Activated gamma-delta T cell treated with Interleukin-2 at 50 U/mL for 16 hours (primary cell): ENCODE measurements at regions not wholly inside any gene's neighbourhood (a gene's known extent, or its start where the extent isn't known, plus 50 kb on each side); places are given as distances from the start of the nearest gene placed in this dataset.

ENCODE experiments used
- DNase-seq: peaks from one replicate; pipeline ENCODE4 v3.0.0-alpha.2; 2020

DNA sequence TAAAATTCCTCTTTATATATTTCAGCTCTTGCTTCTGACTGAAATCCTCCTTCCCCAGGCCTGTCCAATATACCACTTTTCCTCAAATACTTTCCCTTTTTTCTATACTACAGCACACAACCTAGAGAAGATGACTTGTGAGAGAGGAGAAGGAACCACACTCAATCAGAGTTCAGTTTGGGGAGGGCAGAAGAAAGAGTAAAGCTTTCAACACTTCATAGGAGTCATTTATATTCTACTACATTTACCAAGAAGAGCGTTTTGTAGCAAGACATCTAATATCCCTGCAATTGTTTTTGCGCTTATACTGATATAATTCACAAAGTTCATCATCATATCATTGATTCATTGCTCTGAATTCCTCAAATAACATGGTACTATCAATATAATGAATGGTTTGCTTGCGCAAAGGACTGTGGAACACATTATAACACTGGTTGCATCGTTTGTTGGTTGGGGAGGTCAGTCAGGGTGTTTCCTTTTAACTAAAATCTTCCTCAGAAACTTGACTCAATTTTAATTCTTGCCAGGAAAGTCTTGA is 792.5 kb upstream of the CELF2 start:
- no peak for DNase-seq

DNA sequence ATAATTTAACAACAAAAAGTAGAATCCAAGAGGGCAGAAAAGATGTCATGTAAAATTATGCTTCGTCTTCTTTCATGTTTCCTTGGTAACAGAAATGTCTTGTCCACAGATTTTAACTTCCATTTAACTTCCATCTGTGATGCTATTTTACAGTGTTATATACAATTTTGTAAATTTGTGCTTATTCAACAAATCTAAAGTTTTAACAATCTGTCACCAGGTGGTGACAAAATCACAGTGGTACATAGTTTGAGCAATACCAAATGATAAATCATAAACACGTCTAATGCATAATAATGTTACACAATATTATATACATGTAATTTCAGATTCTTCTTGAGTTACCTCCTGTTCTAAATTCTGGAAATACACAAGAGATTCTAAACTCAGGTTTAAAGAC is 784.4 kb upstream of the CELF2 start:
- DNase-seq, result no peak

DNA sequence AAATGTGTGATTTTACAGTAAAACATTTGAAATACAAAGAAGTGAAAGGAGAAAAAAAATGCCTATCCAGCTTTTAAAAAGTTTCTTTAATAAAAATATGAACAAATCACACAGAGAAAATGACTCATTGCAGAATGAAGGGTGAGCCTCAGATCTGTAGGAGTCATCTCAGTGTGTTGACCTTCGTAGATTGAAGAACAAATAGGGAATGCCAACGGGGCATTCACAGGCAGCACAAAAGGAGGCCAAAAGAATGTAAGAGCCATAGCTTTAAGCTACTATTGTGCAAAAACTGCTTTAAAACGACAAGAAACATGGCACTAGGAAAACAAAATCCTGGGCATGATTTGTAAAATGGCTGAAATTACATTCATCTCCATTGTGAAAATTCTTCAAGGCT is 782.7 kb upstream of the CELF2 start:
- no peak for DNase-seq

DNA sequence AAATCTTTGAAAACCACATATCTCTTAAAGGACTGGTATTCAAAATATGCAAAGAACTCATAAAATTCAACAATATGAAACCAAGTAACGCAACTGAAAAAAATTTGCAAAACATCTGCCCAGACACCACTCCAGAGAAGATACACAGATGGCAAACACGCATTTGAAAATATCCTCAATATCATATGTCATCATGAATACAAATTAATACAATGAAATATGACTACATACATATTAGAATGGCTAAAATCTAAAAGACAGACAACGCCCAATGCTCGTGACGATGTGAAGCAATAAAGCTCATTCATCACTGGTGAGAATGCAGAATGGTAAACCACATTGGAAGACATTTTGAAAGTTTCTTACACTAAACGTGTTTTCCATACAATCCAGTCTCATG is 770.1 kb upstream of the CELF2 start:
- no peak for DNase-seq

DNA sequence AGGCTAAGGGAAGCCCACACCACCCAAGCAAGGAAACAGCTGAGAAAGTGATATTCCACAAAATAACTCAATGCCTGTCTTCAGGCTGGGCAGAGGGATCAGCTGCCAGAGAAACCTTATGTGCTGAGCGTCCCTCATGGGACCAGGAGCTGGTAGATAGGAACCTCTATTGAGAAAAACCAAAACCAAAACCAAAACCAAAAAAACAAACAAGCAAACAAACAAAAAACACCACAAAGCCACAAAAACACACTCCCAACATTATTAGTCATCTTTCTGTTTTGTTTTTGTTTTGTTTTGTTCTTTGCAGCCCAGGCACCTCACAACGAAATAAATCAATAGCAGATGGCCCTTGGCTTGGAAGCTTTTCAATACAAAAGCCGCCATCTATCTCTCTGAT is 760.8 kb upstream of the CELF2 start:
- no peak for DNase-seq

DNA sequence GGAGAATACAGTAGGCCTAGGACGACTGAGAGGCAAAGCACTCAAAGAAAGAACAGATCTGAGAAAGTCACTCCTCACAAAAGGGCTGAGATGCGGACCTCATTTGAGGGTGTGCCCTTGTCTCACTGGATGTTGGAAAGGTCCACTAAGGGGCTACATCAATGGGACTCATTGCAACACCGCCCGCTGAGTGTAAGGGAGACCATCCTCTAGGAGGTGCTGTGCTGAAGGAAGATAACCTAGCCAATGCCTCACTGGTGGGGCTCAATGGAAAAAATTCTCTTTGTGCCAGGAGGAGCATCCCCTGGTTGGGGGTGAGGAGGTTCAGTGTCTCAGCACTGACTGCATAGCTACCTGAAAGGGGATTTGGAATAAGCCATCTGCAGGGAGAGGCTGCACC is 758.7 kb upstream of the CELF2 start:
- DNase-seq, result no peak

DNA sequence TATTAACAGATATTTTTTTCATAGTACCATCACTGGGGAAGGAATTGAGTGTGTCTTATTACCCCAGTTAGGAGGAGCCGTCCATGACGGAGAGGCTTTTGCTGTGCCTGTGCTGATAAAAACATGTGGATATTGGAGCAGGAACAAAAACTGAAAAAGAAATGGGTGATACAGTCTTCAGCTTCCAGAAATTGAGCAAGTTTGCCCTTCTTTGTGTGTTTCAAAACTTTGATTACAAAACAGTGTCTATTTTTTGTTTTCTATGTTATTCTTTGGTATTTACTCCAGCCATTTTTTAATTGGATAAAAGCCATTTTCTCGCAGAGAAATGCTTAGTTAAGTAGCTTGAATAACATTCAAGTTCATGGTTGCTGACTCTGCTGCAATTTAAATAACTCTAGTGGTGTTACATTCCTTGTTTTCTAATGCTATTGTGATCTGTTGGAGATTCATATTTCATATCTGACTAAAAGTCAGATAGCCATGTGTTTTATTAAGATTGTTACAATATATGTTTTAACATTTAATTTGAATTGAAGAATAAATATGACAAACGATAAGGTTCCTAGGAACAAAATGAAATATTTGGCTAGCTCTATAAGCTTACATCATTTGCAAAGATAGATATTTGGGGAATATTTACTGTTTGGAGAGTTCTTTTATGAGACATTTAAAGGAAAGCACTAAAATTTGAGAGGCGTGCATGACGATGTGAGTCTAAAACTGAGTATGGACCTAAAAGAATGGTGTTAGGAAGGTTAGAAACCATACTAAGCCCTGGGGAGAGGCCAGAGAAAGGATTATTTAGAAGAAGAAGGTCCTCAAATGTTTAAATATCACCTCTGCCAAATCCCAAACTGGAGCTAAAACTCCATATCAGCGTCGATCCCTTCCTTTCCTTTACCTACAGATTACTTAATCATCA is 747.3 kb upstream of the CELF2 start:
- no peak for DNase-seq

DNA sequence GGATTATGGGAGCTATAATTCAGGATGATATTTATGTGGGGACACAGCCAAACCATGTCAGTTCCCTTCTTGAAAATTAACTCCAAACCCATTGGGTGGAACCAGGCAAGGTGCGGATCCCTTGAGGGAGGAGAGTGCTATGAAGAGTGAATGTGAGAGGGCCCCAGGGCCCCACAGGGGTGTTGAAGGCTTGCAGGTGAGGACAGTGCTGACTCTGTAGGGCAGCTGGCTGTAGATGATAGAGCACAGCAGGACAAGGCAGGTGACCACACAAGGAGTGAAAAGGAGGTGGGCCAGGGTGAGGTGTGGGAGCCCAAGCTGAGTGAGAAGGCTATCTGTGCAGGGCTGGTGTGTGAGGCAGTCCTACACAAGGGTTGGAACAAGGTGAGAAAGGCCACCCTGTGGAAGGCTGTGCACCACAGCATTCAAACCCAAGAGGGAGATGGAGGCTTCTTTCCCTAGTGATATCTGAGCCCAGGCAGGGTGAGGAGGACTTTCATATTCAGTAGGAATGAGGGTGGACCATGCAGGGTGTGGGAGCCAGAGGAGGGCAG is 746.0 kb upstream of the CELF2 start:
- DNase-seq, result no peak

DNA sequence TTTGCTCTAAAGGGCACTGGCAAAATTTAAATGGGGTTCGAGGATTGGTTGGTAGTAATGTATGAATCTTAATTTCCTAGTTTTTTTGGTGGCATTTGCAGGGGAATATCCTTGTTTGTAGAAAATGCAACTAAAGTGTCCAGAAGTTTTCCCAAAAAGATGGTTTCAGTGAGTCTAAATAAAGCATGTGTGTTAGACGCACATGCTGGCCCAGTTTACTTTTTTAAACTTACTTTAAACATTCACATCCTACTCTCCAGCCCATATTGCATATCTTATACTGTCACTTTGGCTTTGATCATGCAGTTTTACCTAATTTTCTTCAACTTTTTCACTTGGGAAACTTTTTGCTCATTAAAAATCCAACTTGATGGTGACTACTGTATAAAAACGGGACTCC is 744.0 kb upstream of the CELF2 start:
- DNase-seq, result no peak

DNA sequence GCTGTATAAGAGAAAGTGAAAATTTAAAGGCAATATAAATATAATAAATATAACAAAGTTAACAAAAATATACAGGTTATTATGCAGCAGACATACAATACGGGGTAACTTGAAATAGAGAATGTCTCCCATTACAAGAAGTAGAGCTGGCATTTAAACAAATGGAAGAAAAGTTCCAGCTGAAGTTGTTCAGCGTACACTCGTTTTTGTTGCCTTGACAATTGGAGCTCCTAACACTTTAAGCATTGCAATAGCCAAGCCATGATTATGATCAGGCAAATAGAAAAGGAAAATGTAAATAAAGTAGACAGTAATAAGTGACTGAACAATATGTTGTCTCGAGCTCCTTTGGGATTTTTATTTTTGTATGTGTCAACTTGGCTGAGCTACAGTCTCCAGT is 737.8 kb upstream of the CELF2 start:
- DNase-seq, result no peak

DNA sequence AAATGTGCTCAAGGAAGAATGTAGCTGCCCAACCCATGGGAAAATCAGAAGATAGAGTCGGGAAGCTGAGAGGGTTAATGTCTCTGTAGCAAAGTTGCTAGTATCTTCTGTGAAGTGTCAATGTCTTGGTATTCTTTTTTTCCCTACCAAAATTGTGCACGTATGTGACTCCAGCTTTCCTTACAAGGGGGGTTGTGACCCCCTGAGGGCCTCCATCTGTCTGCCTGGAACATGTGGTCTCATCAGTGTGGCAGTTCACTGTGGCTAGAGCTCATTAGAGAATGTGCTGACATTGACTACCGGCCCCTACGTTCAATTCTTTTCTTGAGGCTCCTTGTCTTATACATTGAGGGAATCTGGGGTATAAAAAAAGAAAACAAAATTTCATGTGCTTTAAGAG is 725.2 kb upstream of the CELF2 start:
- no peak for DNase-seq

DNA sequence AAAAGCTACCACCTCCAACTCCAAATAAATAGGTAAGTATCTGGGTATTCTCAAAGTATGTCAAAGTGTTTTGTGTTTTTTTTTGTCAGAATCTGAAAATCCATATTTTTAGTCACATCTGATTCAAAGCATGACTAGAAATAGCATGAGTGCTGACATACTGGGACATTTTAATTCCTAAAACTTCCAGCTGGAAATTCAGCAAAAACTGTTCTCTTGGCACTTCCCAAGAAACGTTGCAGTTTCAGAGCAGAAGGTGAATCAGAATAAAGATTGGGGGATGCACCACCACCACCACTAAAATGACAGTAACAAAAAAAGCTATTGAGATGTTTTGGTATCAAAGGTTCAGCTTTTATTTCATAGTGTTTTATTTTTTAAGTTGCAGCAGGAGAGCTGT is 724.6 kb upstream of the CELF2 start:
- no peak for DNase-seq

DNA sequence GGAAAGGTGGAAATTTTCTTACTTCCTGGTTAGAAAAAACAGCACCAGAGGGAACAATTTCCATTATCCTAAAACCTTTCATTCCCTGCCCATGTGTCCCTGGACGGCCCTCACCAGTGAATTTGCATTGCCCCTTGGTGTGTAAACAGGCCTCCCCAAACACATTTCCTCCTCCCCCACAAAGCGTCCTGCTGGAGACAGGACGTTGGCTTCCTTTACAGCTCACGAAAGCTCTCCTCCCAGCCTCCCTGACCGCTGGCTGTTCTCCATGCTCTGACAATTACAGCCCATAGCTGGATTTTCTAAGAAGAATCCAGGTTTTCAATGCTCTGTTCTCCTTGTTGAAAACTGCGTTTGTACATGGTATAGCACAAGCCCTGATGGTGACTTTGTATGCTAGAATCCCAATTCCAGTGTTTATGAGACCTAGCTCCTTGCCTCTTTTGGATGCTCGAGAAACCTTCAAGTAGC is 724.2 kb upstream of the CELF2 start:
- no peak for DNase-seq

DNA sequence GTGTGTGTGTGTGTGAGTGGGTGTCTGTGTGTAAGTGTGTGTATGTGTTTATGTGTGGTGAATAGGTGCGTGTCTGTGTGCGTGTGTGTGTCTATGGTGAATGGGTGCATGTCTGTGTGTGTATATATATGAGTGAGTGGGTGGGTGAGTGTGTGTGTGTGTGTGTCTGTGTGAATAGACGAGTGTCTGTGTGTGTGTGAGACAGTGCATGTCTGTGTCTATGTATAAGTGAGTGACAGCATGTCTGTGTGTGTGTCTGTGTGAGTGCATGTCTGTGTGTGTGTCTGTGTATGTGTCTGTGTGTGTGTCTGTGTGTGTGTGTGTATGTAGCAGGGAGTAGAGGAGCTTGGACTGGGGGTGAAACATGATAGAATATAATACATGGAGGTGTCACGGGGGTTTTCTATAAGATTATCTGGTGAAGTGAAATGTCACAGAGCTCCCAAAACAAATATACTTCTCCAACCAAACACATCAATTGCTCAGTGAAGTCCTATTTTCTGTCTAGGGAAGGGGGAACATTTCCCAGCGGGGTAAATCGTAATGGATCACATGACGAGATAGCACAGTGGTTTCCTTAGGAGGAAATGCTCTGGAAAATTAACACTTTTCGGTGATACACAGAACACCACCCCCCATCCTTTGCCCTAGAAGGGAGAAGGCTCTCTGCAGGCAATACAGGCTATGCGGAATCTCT is 723.3 kb upstream of the CELF2 start:
- no peak for DNase-seq

DNA sequence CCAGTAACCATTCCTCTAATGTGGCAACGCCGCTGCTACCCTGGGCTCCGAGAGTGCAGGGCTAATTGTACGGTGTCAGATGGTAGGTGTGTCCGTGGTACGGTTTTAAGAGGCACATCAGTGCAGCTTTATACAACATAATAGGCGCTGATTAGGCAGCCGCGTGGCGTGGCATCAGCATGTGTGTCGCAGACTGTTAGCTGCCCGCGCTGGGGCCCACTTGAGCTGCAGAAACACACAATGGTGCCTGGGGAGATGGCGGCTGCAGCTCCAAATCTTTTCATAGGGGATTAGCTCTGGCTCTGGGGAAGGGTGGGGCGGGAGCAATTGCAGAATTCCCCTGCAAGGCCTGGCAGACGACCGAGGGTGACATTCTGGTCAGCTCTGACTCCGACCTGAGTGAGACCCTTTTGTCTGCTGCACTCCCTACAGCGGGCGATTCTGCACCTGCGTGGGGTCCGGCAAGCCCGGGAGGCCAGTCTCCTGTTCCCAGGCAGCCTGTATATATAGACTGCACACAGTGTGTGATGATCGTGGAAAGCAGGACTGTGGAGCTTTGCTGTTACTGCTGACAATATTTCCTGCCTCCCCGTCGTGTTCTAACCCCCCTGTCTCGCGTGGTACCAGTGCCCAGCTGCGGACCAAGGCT is 722.7 kb upstream of the CELF2 start:
- no peak for DNase-seq

DNA sequence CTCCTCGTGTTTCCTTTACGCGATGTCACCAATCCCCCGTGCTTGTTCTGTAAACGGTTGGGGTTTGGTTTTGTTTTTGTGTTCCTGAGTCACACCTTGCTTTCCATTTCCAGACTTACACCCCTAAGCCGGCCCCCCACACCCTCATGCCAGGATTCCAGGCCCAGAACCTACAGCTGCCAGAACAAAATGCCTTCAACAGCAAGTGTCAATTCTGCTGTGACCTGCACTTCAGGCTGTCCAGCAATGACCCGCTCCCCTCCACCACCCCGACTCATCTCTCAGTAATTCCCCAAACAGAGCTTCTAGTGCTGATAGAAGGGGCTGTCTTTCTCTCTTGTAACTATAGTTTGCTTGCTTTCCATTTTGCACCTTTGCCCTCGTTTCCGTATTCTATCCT is 722.1 kb upstream of the CELF2 start:
- no peak for DNase-seq

DNA sequence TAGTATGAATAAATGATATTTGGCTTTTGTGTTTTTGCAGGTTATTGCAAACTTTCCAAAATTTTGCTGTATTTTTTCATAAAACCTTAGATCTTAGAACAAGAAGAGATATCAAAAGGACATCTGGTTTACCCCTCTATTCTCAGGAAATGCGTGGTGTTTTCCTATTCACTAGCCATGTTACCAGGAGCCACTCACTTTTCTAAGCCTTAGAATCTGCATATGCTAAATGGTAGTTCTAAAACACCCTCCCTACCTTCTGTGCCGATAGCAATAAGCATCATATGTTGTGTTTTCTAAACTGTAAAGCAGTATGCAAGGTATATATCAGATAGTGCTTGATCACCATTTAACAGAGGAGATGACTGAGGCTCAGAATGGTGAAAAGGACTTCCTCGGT is 715.0 kb upstream of the CELF2 start:
- DNase-seq, result no peak

DNA sequence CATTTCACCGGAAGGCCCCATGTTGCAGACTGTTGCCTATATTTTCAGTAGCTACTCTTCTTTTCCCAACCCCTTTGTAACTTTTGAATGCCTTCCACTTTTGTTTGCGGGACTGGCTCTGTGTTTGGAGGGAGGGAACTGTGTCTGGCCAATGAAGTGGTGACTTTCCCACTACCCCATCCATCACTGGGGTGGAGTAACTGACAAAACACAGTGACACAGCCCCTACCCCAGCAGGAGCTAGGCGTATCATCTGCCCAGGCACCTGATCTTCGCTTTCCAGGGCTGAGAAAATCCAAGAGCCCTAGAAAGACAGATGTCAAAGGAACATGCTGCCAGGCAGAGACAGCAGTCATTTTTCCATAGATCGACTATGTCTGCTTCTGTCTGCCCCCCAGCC is 710.6 kb upstream of the CELF2 start:
- DNase-seq, result no peak

DNA sequence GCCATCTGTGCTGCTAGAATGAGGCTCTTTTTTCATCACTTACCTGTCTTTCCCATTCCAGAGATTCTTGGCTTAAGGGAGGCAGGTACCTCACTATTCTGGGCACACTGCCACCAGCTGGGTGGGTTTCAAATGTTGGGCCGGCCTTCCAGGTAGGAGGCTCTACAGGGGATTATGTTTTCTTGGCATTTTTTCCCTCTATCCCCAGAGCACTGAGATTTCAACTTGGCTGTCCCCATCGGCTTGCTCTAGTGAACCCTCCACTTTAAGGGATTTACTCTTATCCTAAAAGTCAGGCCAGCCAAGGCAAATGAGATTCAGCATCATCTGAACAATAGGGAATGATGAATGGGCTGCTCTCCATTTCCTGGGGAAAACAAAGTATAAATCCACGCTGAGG is 710.1 kb upstream of the CELF2 start:
- no peak for DNase-seq

DNA sequence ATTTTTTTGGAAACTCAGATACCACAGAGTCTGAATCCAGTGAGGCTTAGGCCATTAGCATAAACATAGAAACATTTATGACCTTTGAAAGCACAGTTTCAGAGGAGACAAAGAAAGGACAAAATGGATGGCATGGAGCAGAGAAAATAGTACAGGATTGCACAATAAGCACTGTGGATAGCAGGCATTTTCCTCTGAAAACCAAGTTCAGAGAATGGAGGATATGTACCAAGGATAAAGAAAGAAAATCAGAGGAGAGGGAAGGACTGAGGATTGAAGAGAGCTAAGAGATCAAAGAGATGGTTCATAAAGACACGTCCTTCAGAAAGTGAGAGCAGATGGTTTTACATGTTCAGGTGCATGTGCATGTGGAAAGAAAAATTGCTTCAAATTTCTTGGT is 707.2 kb upstream of the CELF2 start:
- DNase-seq, result no peak

DNA sequence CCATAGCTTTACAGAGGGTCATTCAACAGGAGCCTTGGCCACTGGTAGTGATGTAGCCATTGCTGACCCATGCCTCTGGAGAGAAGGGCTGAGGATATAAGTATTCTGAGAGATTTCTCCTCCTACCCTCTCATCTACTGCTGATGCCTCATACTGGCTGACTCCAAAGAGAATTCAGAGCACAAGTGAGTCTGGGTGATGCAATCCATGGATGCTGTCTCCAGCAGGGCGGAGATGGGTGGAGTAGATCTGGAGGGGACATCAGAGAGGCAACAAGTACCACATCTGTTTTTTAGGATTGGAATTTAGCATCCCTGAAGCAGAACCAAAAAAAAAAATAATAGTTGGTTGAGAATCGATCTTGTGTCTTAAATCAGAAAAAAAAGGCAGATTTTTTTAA is 705.7 kb upstream of the CELF2 start:
- no peak for DNase-seq

DNA sequence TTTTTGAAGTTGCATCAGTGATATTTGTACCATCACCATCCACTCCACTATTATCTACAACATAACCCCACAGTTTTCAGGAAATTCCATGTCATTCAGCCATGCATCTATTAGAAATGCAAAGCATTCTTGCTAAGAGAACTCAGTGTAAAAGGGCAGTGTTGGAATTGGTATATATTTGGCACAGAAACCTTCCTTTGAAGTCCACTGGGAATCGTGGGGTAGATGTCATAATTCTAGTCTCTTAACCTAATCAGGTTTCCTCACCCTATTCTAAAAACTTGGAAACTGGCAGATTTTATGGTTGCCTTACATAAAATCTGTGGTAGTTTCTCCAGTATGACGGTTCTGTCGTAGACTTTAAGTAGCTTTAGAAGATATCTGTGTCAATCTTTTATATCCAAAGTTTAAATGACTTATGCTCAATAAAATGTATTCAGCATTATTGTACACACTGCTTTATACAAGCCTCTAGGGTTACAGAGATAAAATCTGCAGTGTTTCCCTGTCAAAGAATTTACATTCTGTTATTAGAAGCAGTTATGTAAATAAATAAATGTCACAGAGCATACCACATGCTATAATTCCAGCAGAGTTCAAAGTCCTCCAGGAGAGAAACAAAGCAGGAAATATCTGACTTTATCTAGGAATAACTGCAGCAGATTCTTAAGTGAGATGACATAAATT is 704.4 kb upstream of the CELF2 start:
- no peak for DNase-seq

DNA sequence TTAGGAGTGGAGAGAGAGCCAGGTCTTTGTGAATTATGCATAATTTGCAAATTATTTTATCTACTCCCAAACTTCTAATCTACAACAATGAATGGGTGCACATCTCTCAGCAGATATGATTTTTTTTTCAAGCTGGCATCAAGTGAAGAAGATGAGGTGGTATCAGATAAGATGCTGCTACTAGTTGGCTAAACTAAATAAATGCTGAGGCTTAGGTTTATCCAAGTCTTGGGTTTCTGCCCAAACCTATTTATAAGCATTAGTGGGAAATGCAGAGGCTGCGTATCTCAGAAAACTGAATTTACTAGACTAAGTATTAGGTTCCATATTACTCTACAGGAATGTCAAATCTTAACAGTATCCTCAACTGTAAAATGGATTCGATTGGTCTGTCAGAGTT is 703.0 kb upstream of the CELF2 start:
- no peak for DNase-seq
